Activated CD4-positive, alpha-beta T cell treated with anti-CD3 and anti-CD28 coated beads, Interleukin-2, amount 50 U/mL, for 48 hours (primary cell): ENCODE measurements at regions not wholly inside any gene's neighbourhood (a gene's known extent, or its start where the extent isn't known, plus 50 kb on each side); places are given as distances from the start of the nearest gene placed in this dataset.

Source experiments
- DNase-seq, 2 experiments: peaks; one replicate each; pipeline ENCODE4 v3.0.0-alpha.2; 2020

DNA sequence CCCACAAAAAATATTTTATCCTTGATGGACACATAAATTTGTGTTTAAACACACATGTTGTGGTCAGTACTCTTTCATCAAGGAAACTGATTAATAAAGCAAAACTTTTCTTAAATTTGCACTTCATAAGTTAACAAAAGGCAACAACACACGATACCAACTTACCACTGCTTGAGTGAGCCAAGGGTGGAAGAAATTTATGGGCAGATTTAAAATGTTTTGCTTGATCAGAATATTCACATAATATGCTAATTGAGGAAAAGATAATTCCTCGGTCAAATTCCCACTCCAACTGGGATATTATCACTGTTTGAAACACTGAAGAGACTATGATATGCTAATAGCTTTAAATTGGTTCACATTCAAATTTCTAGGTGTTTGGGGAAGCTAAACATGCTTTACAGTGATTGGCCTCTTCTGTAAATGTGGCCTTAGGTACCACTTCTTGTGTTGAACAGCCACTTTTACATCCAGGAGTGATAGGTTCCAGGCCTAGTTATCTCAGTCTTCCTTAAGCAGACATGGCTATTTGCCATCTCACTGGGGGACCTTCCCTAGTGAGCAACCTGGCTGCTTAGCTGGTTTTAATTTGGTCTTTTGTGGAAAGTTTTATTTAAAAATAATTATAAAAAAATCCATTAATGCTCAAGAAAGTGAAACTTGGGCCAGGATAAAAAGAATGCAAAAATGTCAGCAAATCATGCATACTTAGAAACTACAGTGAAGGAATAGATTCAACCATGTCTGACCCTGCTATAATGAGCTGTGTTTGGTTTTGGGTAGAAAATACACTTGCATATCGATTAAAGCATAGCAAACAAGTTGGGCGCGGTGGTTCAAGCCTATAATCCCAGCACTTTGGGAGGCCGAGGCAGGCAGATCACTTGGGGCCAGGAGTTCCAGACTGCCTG is 221.2 kb upstream of the MAP3K7 start:
- no peak for DNase-seq

DNA sequence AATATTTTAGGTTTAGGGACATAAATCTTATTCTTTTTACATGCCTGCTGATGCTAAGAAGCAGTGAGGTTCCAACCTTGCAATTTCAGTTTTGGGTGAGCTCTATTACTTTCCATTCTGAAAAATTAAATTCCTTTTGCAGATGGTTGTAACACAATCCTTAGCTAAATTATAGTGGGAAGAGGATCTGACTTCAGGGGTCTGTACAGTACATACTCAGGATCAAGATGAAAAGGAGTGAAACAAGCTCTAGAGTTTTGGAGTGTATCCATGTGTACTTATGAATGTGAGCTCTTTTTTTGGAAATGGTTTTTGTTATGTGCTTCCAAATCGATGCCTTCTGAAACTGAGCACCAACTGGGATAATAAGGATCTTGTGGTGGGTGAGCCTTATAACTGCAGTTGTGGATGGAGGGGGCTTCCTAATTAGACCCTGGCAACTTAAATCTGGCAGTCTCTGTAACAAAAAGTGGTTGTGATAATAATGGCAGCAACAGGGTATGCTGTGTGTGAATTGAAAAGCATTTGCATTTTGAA is 218.8 kb upstream of the MAP3K7 start:
- DNase-seq: no peak

DNA sequence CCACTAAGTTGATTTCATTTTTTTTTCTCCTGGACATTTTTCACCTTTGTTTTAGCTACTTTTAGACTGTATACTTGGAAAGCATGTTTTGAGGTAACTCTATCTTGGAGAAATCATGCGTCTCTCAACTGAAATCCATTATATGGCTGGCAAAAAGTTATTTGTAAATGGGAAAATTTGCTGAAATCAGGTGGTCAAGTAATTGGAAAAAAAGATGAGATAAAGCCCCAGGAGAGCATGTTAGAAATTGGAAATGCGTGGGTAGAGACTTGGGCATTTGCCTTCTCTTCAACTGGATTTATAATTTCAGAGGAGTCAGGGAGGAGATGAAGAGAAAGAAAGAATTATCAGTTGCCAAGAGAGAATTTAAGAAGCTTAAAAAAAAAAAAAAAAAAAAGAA is 217.1 kb upstream of the MAP3K7 start:
- no peak for DNase-seq

- DNase-seq: no peak
These were observed 208.2 kb upstream of the MAP3K7 start for GRCh38 chr6:90795078-90795477.

DNA sequence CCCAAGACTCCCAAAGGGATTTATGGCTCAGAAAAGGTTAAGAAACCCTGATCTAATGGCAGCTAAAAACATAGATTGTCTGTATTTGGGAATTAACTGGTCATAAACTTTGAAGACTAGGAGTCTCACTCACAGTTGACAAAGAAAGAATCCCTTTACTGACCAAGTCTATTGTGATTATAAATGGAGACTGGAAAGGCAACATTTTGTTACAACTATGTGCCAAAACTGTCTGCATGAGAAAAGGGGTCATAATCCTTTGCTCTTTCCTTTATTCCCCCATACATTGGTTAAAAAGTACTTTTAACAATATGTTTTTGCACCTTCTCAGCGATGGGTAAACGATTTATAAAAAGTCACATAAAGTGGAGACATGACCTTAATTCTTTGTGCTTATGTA is 206.9 kb upstream of the MAP3K7 start:
- DNase-seq: no peak

GRCh38 chr6:90790696-90791095 is 203.8 kb upstream of the MAP3K7 start:
- no peak for DNase-seq

DNA sequence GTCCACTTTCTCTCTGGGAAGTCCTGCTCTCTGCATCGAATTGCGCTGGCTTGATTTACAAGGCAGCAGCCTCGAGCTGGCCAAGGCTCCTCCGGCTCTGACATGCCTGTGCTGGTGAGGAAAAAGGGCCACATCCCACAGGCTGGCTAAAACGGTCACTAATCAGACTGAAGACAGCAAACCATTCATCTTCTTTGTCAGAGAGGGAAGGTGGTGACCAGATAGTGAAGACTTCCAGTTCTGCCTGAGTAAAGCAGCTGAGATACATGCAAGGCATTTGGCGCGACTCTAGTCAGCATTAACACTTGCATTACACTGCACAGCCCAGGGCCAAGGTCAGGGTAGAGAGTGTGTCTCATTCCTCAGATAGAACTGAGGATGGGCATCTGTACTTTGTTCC is 203.2 kb upstream of the MAP3K7 start:
- no peak for DNase-seq

- DNase-seq: no peak
These were observed 201.9 kb upstream of the MAP3K7 start for GRCh38 chr6:90788781-90789180.

- no peak for DNase-seq
These were observed 200.6 kb upstream of the MAP3K7 start for GRCh38 chr6:90787446-90787845.

- no peak for DNase-seq
These were observed 193.9 kb upstream of the MAP3K7 start for GRCh38 chr6:90780778-90781177.

GRCh38 chr6:90780141-90780540 is 193.3 kb upstream of the MAP3K7 start:
- no peak for DNase-seq

- no peak for DNase-seq
These were observed 191.7 kb upstream of the MAP3K7 start for GRCh38 chr6:90778417-90779203.

DNA sequence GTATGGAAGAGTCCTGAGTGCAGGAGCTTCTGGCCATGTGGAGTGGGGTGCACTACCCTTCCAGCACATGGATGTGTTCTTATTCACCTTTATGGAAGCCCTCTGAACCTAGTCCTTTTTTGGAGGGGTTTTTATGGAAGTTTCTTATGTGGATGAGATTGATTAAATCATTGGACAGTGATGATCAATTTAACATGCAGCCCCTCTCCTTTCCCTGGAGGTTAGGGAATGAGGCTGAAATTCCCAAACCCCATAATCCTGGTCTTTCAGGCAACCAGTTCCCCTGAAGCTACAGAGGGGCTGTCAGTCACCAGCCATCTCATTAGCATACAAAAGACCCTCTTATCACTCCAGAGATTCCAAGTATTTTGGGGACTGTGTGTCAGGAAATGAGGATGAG is 183.9 kb upstream of the MAP3K7 start:
- no peak for DNase-seq

- DNase-seq: no peak
These were observed 179.0 kb upstream of the MAP3K7 start for GRCh38 chr6:90765895-90766294.

DNA sequence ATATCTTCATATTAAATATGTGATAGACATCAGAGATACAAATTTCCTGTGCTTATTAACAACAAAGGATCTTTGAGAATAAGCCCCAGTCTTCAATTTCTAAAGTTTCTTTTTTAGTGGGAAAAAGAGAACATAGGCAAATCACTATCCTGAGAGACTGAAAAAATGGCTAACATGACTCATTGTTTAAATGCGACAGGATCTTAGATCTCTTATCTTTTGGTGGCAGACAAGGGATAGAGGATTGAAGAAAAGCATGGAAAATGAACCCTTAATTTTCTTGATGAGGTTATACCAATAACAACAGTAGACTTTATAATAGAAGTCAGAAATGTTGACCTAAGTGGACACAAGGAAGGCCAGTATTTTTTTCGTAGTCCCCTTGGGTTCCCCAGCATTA is 178.6 kb upstream of the MAP3K7 start:
- no peak for DNase-seq

DNA sequence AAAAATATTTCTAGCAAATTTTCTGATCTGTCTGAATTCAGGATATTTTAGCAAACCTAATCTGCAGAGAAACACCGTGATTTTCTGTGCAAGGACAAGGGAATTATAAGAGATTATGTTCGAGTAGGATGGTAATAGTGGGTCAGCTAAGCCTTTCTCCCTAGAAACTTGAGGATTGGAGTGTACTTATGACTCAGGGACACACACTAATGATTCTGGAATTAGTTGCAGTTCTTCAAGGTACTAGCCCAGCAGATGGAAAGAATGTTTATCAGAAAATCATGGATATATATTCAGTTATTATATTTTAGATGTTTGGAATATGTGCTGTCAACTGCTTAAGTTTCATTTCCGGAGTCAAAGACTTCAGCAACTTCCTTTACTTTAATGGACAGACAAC is 177.1 kb upstream of the MAP3K7 start:
- no peak for DNase-seq

DNA sequence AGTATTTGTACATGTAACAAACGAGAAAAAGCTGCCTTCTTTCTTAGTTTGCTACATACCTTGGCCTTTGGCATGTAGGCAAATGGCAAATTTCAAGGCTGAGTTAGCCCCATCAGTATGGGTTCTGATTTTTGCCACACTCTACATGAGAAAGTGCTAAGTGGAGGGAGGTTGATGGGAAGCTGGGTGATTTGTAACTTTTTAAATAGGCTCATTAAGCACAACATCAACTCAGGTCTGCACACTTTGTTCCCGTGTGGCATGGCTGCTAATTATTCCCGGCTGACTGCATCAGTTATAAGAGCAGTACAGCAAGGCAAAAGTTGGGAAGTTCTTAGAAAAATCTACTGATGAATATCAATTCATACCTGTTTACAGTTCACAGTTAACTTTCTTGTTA is 172.8 kb upstream of the MAP3K7 start:
- DNase-seq: no peak

DNA sequence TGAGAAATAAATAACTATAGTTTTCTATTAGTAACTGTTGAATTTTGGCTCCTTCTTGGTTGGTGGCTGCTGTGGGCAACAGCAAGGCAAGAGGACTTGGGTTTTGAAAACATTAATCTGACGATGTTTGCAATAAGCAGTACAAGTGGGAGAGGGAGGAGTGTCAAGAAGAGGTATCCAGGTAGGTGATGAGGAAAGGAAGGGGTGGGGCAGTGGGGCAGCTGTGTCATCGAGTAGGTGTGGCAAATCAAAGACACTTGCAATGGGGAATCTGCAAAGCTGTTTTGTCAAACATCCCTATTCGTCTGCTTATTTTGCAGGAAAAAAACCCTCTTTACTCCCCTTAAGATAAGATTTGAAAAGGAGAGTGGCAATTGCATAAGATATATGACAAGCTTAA is 171.9 kb upstream of the MAP3K7 start:
- DNase-seq: no peak

DNA sequence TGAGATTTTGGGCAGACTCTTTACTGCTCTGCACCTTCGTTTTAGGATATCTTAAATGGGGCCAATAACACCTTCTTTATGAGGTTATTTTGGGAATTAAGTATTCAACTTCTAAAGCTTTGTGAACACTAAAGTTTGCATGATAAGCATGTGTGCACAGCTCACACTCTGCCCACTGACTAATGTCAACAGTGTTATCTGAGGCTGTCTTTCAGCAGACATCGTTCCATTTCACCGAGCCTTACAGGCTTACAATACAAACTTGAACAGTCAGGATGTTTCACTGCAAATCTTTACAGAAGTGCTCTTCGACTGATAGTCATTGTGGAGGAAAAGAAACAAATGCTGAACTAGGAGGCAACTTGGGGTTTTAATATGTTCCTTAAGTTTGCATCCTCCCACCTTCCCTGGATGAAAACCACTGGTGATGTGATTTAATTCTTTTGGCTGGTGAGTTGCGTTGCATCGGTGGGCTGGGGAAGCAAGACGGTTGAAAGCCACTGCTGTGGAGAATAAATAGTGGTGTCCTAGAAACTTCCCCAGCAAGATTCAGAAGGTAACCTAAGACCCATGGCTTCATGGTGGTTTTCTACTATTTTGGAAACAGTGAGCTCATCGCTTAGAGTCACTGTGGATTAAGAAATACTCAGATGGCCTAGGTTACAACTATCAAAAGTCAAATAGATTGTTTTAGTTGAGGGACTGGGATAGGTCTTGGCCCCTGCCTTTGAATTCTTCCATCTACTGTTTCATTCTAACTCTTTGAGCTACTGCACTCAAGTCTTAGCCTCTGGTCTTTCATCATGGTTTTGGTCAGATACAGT is 167.2 kb upstream of the MAP3K7 start:
- no peak for DNase-seq

GRCh38 chr6:90739802-90740201 is 152.9 kb upstream of the MAP3K7 start:
- no peak for DNase-seq

DNA sequence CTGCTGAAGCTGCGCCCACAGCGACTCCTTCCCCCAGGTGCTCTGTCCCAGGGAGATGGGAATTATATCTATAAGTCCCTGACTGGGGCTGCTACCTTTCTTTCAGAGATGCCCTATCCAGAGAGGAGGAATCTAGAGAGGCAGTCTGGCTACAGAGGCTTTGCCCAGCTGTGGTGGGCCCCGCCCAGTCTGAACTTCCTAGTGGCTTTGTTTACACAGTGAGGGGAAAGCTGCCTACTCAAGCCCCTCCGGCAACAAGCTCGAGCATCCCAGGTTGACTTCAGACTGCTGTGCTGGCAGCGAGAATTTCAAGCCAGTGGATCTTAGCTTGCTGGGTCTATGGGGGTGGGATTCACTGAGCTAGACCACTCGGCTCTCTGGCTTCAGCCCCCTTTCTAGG is 152.5 kb upstream of the MAP3K7 start:
- DNase-seq: no peak

DNA sequence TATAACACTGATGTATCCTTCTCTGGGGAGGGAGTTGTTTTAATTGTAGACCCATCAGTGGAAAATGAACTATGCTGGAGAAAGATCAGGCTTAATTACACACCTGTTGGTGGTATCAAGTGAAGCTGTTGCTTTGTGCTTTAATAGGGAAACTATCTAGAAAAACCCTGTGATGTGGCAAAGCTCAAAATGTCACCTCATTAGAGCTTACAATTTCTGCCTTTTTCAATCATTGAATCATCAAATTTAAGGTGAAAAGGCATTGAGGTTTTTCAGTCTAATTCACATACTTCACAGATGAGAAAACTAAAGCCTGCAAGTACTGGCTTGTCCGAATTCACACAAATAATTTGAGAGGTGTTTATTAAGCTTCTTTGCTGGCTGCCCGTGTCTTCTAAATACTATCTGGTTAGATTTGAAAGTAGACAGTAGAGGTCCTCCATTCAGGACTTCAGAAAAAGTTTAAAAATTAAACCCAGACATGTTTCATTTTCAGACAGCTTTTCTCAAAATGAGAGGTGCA is 143.3 kb upstream of the MAP3K7 start:
- no peak for DNase-seq

- no peak for DNase-seq
These were observed 142.2 kb upstream of the MAP3K7 start for GRCh38 chr6:90729057-90729456.
